ENCODE measurements at regions not wholly inside any gene's neighbourhood (a gene's known extent, or its start where the extent isn't known, plus 50 kb on each side); places are given as distances from the start of the nearest gene placed in this dataset.

DNA sequence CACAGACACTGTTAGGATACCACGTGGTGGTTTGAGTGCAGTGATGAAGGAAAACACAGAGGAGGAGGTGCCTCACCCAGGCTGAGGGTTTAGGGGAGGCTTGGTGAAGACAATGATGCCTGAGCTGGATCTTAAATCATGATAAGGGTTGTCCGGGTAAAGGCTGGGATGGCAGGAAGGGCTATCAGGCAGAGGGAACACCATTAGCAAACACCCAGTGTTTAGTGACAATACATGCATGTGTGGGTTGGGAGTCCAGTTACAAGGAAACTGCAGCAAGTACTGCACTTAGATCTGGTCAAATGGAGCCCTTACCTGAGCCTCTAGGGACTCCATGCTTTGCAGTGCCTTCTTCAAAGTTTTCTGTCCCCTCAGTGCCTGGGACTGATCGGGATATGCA is 79.8 kb upstream of the MBOAT2 start:
- TF ChIP-seq POLR2A (IDR thresholded peaks at IDR 0.05) (no peak), EP300 (IDR thresholded peaks at IDR 0.05) (no peak), POLR2AphosphoS5 (IDR thresholded peaks at IDR 0.05) (no peak)
- TF ChIP-seq, protein P1, sequence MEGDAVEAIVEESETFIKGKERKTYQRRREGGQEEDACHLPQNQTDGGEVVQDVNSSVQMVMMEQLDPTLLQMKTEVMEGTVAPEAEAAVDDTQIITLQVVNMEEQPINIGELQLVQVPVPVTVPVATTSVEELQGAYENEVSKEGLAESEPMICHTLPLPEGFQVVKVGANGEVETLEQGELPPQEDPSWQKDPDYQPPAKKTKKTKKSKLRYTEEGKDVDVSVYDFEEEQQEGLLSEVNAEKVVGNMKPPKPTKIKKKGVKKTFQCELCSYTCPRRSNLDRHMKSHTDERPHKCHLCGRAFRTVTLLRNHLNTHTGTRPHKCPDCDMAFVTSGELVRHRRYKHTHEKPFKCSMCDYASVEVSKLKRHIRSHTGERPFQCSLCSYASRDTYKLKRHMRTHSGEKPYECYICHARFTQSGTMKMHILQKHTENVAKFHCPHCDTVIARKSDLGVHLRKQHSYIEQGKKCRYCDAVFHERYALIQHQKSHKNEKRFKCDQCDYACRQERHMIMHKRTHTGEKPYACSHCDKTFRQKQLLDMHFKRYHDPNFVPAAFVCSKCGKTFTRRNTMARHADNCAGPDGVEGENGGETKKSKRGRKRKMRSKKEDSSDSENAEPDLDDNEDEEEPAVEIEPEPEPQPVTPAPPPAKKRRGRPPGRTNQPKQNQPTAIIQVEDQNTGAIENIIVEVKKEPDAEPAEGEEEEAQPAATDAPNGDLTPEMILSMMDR (IDR thresholded peaks at IDR 0.05), result no peak

Data from upper lobe of left lung (tissue), 4 donors.